ENCODE measurements at regions not wholly inside any gene's neighbourhood (a gene's known extent, or its start where the extent isn't known, plus 50 kb on each side); places are given as distances from the start of the nearest gene placed in this dataset.

DNA sequence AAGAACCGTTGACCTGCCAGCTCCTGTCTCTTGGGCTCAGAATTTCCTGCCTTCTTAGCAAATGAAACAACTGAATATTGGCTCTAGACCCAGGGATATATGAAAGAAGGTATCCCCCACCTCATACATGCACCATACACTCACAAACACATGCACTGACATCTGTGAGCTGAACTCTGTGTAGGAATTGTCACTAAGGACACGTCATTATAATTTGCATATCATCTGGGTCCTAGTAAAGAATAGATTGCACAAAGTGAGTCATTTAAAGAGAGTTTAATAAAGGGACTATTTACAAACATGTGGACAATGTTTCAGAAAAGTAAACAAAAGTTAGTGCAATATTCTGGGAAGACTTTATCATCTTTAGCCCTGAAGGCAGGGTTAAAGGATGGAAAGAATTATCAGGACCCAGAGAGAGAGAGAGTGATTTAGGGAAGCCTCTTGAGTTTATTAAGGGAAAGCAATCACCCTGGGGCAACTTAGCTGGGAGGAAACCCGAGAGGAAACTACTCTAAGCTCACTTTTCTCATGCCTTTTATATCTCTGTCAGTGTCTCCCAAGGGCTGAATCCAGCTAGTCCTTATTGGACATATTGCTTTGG is 74.1 kb upstream of the PLA2G4A start:
- TF ChIP-seq, protein P1, sequence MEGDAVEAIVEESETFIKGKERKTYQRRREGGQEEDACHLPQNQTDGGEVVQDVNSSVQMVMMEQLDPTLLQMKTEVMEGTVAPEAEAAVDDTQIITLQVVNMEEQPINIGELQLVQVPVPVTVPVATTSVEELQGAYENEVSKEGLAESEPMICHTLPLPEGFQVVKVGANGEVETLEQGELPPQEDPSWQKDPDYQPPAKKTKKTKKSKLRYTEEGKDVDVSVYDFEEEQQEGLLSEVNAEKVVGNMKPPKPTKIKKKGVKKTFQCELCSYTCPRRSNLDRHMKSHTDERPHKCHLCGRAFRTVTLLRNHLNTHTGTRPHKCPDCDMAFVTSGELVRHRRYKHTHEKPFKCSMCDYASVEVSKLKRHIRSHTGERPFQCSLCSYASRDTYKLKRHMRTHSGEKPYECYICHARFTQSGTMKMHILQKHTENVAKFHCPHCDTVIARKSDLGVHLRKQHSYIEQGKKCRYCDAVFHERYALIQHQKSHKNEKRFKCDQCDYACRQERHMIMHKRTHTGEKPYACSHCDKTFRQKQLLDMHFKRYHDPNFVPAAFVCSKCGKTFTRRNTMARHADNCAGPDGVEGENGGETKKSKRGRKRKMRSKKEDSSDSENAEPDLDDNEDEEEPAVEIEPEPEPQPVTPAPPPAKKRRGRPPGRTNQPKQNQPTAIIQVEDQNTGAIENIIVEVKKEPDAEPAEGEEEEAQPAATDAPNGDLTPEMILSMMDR (IDR thresholded peaks at IDR 0.05), result no peak
- Histone ChIP-seq H3K9me3 (ENCODE audit: control insufficient read depth in 1 of 2, insufficient read depth in 1 of 2, low read length in 2 of 2) (no peaks in the 10 kb centered on the region), H3K36me3 (ENCODE audit: insufficient read depth, low read length) (no peaks in the 10 kb centered on the region), H3K4me3 (ENCODE audit: low read length) (no peak overlapping the region), H3K27me3 (ENCODE audit: control insufficient read depth in 1 of 2, insufficient read depth in 2 of 2, low read length in 2 of 2) (peaks cover 0 to 4% of the 10 kb centered on the region in 2 experiments), H3K4me1 (ENCODE audit: insufficient read depth, low read length) (no peaks in the 10 kb centered on the region), H3K27ac (ENCODE audit: low read depth in 1 of 2, low read length in 2 of 2) (no peak overlapping the region)
- Mint-ChIP-seq H3K27me3 (no peaks in the 10 kb centered on the region), H3K4me3 (no peak overlapping the region), H3K9me3 (peaks cover 2% of the 10 kb centered on the region), H3K36me3 (ENCODE audit: low read depth) (no peaks in the 10 kb centered on the region), H3K4me1 (ENCODE audit: low read depth) (no peaks in the 10 kb centered on the region), H3K27ac (no peak overlapping the region)
- intact Hi-C loops (cut with DNase I, micrococcal nuclease), result no loop called here
- POLR2A ChIA-PET, result no interaction called here
- ATAC-seq (ENCODE audit: poor library complexity) (no peak), DNase-seq (no peak)
- CTCF ChIA-PET, result no interaction called here

DNA sequence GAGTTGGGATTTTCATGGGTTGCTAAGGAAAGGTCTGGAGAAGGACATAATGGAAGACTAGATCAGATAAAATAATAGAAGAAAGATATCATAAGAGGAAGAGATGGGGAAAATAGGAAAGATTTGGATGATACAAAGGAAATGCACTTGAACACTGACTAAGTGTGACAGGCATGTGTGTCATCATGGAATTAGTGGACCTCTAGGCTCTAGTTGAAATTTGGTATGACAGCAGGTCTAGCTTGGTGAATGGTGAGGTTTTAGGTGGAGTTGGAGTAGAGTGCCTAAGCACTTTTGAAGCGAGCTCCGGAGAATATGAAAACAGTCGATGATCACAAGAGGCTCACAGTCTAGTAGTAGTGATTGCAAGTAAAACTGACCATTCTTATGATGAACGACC is 73.0 kb upstream of the PTGS2 start:
- DNase-seq (no peak), ATAC-seq (ENCODE audit: poor library complexity) (no peak)
- POLR2A ChIA-PET, result no interaction called here
- H3K36me3 Mint-ChIP-seq (ENCODE audit: low read depth), result no peaks in the 10 kb centered on the region
- Histone ChIP-seq H3K4me1 (ENCODE audit: insufficient read depth, low read length) (no peaks in the 10 kb centered on the region), H3K27ac (ENCODE audit: low read depth in 1 of 2, low read length in 2 of 2) (no peak overlapping the region), H3K4me3 (ENCODE audit: low read length) (no peak overlapping the region), H3K27me3 (ENCODE audit: control insufficient read depth in 1 of 2, insufficient read depth in 2 of 2, low read length in 2 of 2) (peaks cover 0 to 4% of the 10 kb centered on the region in 2 experiments), H3K36me3 (ENCODE audit: insufficient read depth, low read length) (no peaks in the 10 kb centered on the region), H3K9me3 (ENCODE audit: control insufficient read depth in 1 of 2, insufficient read depth in 1 of 2, low read length in 2 of 2) (no peaks in the 10 kb centered on the region)
- intact Hi-C loops (cut with DNase I, micrococcal nuclease), result no loop called here
- H3K4me1 Mint-ChIP-seq (ENCODE audit: low read depth), result no peaks in the 10 kb centered on the region
- peaks cover 2% of the 10 kb centered on the region for H3K9me3 Mint-ChIP-seq
- CTCF ChIA-PET, result no interaction called here
- H3K27ac Mint-ChIP-seq, result no peak overlapping the region
- H3K27me3 Mint-ChIP-seq, result no peaks in the 10 kb centered on the region
- TF ChIP-seq, protein P1 (IDR thresholded peaks at IDR 0.05), result no peak
- H3K4me3 Mint-ChIP-seq, result no peak overlapping the region

DNA sequence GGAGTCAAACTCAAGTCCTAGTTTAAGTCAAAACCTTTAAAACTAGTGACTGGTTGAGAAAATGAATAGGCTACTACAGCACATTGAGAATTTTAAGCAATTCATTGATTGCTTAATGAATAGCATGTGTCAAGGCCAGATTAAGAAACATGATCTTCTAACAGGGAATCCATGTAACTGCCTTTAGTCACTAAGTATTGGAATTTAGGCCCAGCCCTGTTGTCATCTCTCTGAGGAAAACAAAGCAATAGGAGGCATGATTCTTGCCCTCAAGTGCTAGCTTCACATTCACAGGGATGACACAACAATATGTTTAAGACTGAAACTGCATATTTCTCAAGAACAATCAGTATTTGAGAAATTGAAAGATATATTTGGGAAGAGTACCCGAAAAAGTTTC is 70.0 kb upstream of the PTGS2 start:
- ATAC-seq (ENCODE audit: poor library complexity) (no peak), DNase-seq (no peak)
- no peak overlapping the region for H3K27ac Mint-ChIP-seq
- H3K4me1 Mint-ChIP-seq (ENCODE audit: low read depth), result no peaks in the 10 kb centered on the region
- POLR2A ChIA-PET, result no interaction called here
- Histone ChIP-seq H3K4me1 (ENCODE audit: insufficient read depth, low read length) (no peaks in the 10 kb centered on the region), H3K27me3 (ENCODE audit: control insufficient read depth in 1 of 2, insufficient read depth in 2 of 2, low read length in 2 of 2) (no peaks in the 10 kb centered on the region), H3K4me3 (ENCODE audit: low read length) (no peak overlapping the region), H3K27ac (ENCODE audit: low read depth in 1 of 2, low read length in 2 of 2) (no peak overlapping the region), H3K36me3 (ENCODE audit: insufficient read depth, low read length) (no peaks in the 10 kb centered on the region), H3K9me3 (ENCODE audit: control insufficient read depth in 1 of 2, insufficient read depth in 1 of 2, low read length in 2 of 2) (peaks cover 0 to 6% of the 10 kb centered on the region in 2 experiments)
- H3K27me3 Mint-ChIP-seq, result no peaks in the 10 kb centered on the region
- CTCF ChIA-PET, result no interaction called here
- no peak overlapping the region for H3K4me3 Mint-ChIP-seq
- peaks cover 5% of the 10 kb centered on the region for H3K9me3 Mint-ChIP-seq
- H3K36me3 Mint-ChIP-seq (ENCODE audit: low read depth), result no peaks in the 10 kb centered on the region
- TF ChIP-seq, protein P1 (IDR thresholded peaks at IDR 0.05), result no peak
- intact Hi-C loops (cut with DNase I, micrococcal nuclease), result no loop called here

Data from CD4-positive, alpha-beta T cell (primary cell).